Large intestine (tissue), 3 donors: ENCODE measurements at regions not wholly inside any gene's neighbourhood (a gene's known extent, or its start where the extent isn't known, plus 50 kb on each side); places are given as distances from the start of the nearest gene placed in this dataset.

ENCODE experiments used
- DNase-seq, 2 donors: peaks; one replicate each; pipeline versions ENCODE4 v3.0.0 to v3.0.0-alpha.2; 2013
- H3K27ac ChIP-seq: one replicate; pipeline ENCODE4 v1.5.1; 2013; ENCODE audit warnings: low read length
- H3K27me3 ChIP-seq: 2 replicates; pipeline ENCODE4 v1.6.1; 2013; ENCODE audit warnings: low read length; ENCODE audit not compliant: control insufficient read depth, insufficient read depth
- H3K36me3 ChIP-seq: 2 replicates; pipeline ENCODE4 v1.6.1; 2013; ENCODE audit warnings: low read length; ENCODE audit not compliant: control insufficient read depth, insufficient read depth
- H3K4me1 ChIP-seq: one replicate; pipeline ENCODE4 v1.6.1; 2013; ENCODE audit warnings: low read length; ENCODE audit not compliant: control insufficient read depth, insufficient read depth
- H3K4me3 ChIP-seq: one replicate; pipeline ENCODE4 v1.5.1; 2013; ENCODE audit warnings: low read length
- H3K9me3 ChIP-seq: one replicate; pipeline ENCODE4 v1.6.1; 2013; ENCODE audit warnings: mild to moderate bottlenecking, low read depth, low read length, moderate library complexity; ENCODE audit not compliant: control insufficient read depth
- WGBS: methylation state at CpG from one replicate; pipeline ENCODE4 v1.1.5; 2013; ENCODE audit warnings: low lambda C conversion rate; ENCODE audit not compliant: insufficient coverage; 5-methylcytosine and 5-hydroxymethylcytosine counted together

DNA sequence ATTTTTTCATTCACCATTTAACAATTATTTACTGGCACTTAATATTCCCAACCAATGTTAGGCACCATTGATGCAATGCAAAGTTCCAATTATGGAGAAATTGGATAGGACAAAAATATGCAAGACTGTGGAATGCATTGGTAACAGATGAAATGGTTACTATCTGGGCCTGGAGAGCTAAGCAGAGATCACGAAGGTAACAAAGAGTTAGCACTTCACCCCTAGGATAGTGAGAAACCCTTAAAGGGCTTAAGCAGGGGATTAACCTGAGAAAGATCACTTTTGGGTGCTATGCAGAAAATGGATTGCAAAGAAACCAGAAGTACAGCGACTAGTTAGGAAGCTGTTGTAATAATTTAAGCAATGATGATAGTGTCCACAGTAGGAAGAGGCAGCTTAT is 129.6 kb upstream of the GPR149 start:
- DNase-seq, result no peak
- Histone ChIP-seq H3K27me3 (peaks cover 3% of the 10 kb centered on the region), H3K4me3 (no peak overlapping the region), H3K36me3 (no peaks in the 10 kb centered on the region), H3K27ac (no peak overlapping the region), H3K4me1 (no peaks in the 10 kb centered on the region), H3K9me3 (no peaks in the 10 kb centered on the region)
- no CpG with 5 or more reads among the region's 2 CpGs for WGBS

DNA sequence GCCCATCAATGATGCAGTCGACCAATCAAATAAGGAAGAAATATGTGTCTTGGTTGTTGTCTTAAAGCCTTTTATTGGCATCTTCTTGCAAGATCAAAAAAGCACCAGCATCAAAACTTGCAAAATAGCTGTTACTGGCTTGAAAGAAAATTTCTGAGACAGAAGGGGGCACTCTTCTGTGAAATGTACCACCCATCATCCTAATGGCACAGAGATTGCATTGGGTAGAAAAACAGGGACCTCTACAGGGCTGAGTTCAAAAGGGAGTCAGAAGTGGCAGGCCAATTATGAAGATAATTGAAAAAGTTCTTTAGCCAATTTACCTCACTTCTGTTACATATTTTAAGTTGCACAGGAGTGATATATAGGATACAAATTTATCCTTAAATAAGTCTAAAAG is 122.3 kb upstream of the GPR149 start:
- no CpG with 5 or more reads among the region's 1 CpG for WGBS

DNA sequence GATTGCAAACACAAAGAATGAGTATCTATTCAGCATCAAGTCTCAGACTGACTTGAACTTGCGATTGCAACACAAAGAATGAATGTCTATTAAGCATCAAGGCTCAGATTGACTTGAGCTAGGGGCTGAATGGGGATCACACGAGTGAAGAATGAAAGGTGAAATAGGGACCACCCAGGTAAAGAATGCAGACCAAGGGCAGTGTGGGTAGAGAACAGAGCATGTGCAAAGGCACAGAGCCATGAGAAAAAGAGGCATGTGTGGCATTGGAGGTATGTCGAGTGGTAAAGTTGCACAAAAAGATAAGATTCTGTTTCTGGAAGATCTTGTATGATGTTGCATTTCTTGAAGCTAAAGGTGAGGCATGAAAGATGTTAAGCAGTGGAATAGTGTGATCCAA is 119.4 kb upstream of the GPR149 start:
- H3K27ac ChIP-seq, result no peak overlapping the region
- DNase-seq, result no peak
- no peaks in the 10 kb centered on the region for H3K9me3 ChIP-seq
- WGBS, result 68% methylated on average over 2 of the region's 3 CpGs
- H3K4me3 ChIP-seq, result no peak overlapping the region
- H3K36me3 ChIP-seq, result no peaks in the 10 kb centered on the region
- no peaks in the 10 kb centered on the region for H3K27me3 ChIP-seq
- H3K4me1 ChIP-seq, result no peaks in the 10 kb centered on the region

More for the DNA sequence above, 122.3 kb upstream of the GPR149 start:
- no peaks in the 10 kb centered on the region for H3K4me1 ChIP-seq
- peaks cover 3% of the 10 kb centered on the region for H3K27me3 ChIP-seq
- no peak overlapping the region for H3K4me3 ChIP-seq
- no peaks in the 10 kb centered on the region for H3K9me3 ChIP-seq
- DNase-seq, result no peak
- no peaks in the 10 kb centered on the region for H3K36me3 ChIP-seq
- no peak overlapping the region for H3K27ac ChIP-seq

DNA sequence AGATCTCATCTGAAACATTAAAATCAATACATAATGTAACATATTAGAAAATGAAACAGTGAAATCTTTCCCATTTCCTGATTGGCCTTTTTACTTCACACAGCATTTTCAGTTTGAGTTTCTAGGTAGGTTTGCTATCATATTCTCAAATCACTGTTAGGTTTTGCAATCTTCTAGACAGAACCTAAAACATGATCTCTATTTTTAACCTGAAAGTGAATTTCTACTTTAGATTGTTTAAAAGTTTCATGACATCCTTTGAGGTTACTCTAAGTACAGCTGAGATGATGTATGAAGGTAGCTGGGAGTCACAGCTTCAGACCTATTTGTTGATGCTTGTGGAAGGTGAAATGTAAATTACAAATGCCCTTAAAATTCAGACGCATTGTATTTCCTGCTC is 118.4 kb upstream of the GPR149 start:
- 100% methylated on average over 1 of the region's 1 CpG for WGBS
- Histone ChIP-seq H3K27me3 (no peaks in the 10 kb centered on the region), H3K9me3 (no peaks in the 10 kb centered on the region), H3K27ac (no peak overlapping the region), H3K4me1 (no peaks in the 10 kb centered on the region), H3K36me3 (no peaks in the 10 kb centered on the region), H3K4me3 (no peak overlapping the region)
- DNase-seq, result no peak

DNA sequence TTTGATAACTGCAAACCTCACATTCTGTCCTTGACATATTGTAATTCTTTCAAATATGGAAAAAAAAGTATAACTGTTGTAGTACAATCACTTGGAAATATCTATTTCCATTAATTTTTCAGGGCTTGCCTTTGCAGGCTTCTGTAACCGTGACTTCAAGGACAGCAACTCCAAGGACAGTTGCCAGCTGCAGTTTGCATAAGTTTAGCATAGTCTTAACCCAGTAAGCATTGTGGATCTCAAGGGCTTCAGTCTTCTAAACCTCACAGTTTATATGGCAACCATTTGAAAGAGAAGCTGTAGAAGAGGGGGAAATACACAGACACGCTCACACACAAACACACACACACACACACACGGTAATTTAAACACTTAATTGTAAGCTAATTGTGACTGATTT is 112.8 kb upstream of the GPR149 start:
- Histone ChIP-seq H3K4me1 (no peaks in the 10 kb centered on the region), H3K36me3 (no peaks in the 10 kb centered on the region), H3K4me3 (no peak overlapping the region), H3K27ac (no peak overlapping the region), H3K27me3 (no peaks in the 10 kb centered on the region), H3K9me3 (no peaks in the 10 kb centered on the region)
- no CpG with 5 or more reads among the region's 3 CpGs for WGBS
- DNase-seq, result no peak

DNA sequence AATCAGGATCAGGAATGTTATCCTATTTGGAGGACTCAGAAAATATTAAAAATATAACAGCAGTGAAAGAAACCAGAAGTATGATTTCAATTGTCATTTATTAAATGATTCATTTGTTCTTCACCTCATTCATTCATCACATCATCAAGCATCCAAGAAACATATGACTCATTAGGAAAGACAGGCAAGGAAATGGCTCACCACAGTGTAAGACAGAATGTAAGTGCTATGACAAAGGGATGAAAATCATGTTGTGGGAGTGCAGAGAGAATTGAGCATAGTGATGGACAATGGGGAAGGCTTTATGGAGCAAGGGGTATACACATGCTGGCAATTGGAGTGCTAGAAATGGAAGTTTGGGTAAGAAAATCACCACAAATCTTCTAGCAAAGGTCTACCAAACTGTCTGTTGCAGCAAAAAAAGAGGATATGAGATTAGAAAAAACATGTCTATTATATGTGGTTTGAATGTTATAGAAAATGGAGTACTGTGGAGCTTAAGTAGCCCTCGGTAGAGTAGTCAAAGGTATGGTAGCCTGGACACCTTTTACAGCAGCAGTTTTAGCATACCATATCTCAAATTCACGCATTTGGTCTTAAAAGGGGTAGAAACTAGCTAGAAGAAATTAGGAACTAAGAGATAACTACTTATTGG is 111.1 kb upstream of the GPR149 start:
- no peak for DNase-seq

DNA sequence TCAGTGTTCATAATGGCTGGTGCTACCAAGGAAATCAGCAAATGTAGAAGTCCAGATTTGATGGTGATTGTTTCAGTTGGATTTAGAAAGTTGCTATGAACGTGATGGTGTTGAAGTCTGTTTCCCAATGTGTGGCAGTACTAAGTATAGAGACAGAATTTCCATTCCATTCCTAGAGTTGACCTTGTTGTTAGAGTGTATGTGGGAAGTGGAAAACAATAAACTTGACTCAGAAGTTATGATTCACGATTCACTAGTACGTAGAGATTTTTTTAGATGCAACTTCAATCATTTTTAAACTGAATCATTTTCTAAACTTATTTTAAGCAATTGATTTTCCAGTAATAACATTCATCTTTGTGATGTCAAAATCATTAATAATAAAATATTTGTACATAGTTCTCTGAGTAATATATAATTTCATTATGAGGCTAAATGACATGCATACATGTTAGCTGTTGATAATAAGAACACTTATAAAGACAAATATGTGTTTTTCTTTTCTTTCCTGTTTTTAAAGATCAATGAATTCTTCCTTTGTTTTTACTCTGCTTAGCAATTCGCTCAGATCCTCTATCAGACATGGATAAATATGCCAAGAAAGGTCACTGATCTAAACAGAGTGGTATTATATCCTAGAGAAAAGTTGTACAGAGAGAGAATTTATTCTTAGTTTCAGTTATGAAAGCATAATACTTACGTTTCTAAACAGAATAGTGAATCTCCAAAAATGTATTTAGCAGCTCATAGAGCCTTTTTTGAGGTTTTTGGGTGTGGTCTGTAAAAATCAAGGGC is 108.8 kb upstream of the GPR149 start:
- Histone ChIP-seq H3K27ac (no peak overlapping the region), H3K9me3 (no peaks in the 10 kb centered on the region), H3K27me3 (peaks cover 7% of the 10 kb centered on the region), H3K4me3 (no peak overlapping the region), H3K4me1 (no peaks in the 10 kb centered on the region), H3K36me3 (no peaks in the 10 kb centered on the region)
- 73% methylated on average over 3 of the region's 5 CpGs for WGBS
- DNase-seq, result no peak

More for the DNA sequence above, 111.1 kb upstream of the GPR149 start:
- H3K27ac ChIP-seq, result no peak overlapping the region
- peaks cover 7% of the 10 kb centered on the region for H3K27me3 ChIP-seq
- H3K4me3 ChIP-seq, result no peak overlapping the region
- H3K9me3 ChIP-seq, result no peaks in the 10 kb centered on the region
- H3K4me1 ChIP-seq, result no peaks in the 10 kb centered on the region
- no peaks in the 10 kb centered on the region for H3K36me3 ChIP-seq
- no CpG with 5 or more reads among the region's 2 CpGs for WGBS

DNA sequence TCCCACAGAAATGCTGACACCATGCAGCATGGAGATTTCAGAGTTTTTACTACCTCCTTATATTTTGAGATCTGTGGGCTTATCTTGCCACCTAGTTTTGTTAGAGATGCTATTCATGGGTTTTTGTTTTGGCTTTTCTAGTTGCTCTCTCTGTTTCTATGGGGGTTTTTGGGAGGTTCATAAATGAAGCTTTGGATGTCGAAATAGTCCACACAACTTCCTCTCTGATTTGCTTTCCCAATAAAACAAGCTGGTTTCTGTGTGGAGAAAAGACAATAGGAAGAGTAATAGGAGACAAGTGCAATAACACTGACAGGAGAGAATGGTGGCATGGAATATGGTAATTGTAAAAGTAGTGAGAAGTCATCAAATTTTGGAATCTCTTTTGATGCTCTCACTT is 106.8 kb upstream of the GPR149 start:
- H3K36me3 ChIP-seq, result no peaks in the 10 kb centered on the region
- peaks cover 7% of the 10 kb centered on the region for H3K27me3 ChIP-seq
- no peak overlapping the region for H3K4me3 ChIP-seq
- H3K4me1 ChIP-seq, result no peaks in the 10 kb centered on the region
- 83% methylated on average over 1 of the region's 1 CpG for WGBS
- H3K27ac ChIP-seq, result no peak overlapping the region
- H3K9me3 ChIP-seq, result no peaks in the 10 kb centered on the region
- DNase-seq, result no peak

DNA sequence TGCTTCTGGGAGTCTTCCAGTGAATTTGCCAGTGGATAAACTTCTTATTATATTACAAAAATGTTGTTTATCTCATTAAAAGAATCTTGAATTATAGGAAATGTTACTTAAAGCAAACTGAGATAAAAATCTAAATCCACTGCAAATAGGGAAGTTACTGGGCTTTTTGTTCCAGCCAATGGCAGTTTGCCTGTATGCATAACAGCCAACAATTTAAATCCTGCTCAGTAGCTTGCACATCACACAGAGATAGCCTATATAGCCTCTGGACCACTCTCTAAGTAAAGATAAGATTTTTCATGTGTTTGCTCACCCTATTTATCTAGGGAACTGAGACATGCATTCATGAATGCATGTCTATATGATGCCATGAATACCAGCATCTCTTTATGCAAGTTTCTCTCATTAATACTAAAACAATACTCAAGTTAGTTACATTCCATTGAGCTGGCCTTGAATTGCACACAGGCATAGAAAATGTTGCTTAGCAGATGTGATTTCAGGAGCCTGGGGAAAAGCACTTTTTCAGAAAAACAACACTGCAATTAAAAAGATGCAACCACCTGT is 92.1 kb upstream of the GPR149 start:
- H3K27ac ChIP-seq, result no peak overlapping the region
- H3K9me3 ChIP-seq, result no peaks in the 10 kb centered on the region
- H3K4me1 ChIP-seq, result no peaks in the 10 kb centered on the region
- no peak overlapping the region for H3K4me3 ChIP-seq
- no peaks in the 10 kb centered on the region for H3K36me3 ChIP-seq
- no peak for DNase-seq
- H3K27me3 ChIP-seq, result no peaks in the 10 kb centered on the region

DNA sequence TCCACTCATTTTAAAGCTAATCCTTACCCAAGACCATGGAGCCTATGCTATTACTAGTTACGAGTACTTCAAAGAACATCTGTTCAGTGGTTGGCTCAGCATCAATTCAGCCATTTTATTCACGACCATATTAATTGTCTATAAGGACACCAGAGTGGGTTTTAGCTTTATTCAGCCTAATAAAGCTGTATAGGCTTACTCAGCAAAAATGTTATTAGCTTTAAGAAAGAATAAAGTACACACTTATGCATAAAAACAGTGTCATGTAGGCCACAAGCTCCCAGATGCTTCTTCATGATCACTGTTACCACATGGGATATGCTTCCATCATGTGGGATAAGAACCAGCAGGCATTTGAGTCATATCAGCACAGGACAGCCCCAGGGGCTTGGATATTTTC is 87.4 kb upstream of the GPR149 start:
- DNase-seq, result no peak
- WGBS, result no CpG with 5 or more reads among the region's 2 CpGs
- H3K27me3 ChIP-seq, result no peaks in the 10 kb centered on the region
- no peaks in the 10 kb centered on the region for H3K9me3 ChIP-seq
- H3K4me1 ChIP-seq, result no peaks in the 10 kb centered on the region
- no peak overlapping the region for H3K4me3 ChIP-seq
- no peaks in the 10 kb centered on the region for H3K36me3 ChIP-seq
- no peak overlapping the region for H3K27ac ChIP-seq
